Kidney tubule cell (primary cell): ENCODE measurements at regions not wholly inside any gene's neighbourhood (a gene's known extent, or its start where the extent isn't known, plus 50 kb on each side); places are given as distances from the start of the nearest gene placed in this dataset.
"Not testable (repeated sequence)": the region's sequence is repeated elsewhere in the genome, so short reads cannot be mapped to it uniquely, and the experiment has no call there.

Experiments
- DNase-seq: peaks from one replicate; pipeline ENCODE4 v3.0.0-alpha.2; 2018; ENCODE audit warnings: low spot score

DNA sequence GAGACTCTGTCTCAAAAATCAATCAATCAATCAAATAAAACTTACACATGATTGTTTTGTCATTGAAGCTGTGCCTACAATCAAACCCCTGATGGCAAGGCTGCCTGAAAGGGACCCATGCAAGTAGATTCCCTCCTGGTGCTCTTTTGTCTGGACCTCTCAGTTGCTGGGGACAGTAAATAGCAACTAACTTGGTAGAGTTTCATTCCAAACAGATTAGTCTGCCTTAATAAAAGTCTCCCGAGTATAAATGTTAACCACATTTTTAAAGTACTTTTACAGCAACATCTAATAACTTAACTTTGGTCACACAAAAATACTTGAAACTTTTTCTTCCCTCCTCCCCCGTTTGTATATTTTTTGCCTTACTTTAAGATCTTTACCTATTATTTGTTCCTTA lies 105.5 kb downstream of the FEM1C start:
- DNase-seq: peak; percentile 44

DNA sequence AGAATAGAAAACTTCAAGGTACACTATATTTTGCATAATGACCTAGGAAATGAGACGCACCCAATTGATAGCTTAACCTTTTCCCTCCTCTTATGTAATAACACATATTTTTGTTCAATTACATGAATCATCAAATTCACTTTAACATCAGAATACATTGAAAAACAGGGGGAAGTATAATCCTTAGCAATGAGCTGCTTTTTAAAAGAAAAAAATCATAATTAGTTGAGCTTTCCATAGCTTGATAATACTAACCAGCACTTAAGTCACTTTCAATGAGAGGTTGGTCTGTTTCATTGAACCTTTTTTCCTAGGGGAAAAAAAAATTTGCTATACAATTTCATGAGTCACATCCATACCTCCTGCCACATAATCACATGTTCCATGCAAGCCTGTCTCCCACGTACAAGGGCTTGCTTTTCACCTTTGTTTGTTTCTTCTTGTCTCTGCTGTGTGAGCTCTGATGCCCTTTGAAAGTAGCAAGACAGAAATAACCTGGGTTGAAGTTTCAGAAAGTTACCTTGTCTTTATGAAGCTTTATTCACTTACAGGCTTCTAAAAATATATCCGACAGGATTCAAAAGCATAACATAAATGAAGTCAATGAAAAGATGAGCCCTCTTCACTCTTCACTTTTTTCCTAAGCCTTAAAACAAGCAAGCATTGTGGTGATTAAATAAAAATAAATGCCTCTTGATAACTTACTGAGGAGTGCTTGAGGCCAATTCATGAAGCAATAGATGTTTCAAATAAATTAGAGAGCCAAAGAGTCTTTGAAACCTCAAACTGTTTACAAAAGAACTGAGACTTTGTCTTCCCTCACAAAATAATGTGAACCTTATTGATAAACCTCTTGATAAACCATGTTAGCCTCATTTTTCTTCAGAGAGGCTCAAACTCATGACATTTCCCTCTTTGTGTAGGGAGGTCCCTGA lies 108.5 kb downstream of the FEM1C start:
- no peak for DNase-seq

DNA sequence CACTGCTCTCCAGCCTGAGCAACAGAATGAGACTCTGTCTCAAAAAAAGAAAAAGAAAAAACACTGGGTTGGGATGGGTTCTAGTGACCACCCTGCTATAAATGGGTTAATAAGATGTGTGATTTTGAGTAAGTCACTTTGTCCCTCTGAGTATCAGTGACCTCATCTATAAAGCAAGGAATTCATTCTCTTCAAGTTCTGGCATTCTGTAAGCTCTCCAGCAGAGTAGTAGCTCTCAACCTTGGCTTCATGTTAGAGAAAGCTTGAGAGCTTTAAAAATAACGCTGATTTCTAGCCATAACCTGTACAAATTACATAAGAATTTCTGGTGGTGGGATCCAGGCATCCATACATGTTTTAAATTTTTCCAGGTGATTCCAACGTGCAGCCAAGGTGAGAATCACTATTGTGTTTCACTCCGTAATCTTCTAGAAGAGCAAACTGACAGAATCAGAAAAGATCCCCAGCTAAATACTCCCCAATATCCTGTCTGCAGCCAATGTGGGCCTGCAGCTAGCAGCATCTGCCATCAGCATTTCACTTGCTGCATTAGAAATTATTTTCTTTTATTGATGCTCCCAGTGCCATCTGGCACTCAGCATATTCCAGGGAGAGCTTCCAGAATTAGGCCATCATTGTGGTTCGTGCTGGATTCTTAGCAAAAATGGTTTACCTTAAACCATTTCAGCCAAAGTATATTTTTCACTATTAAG lies 109.4 kb downstream of the FEM1C start:
- no peak for DNase-seq

DNA sequence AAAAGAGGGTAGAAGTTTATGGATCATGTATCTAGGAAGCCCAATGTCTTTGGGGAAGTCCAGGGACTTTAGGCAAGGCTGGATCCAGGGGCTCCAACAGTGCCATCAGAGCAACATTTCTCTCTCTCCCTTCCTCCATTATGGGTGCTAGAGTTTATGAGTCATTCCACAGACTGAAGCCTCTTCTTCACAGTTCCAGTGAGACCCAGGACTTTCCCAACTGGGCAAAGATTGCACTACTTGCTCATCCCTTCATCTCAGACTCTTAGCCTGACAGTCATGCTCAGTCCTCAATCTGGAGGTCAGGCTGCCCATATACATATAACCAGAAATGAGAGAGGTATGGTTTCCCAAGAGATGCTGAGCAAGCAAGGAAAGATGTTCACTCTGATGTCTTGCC lies 110.7 kb downstream of the FEM1C start:
- no peak for DNase-seq

DNA sequence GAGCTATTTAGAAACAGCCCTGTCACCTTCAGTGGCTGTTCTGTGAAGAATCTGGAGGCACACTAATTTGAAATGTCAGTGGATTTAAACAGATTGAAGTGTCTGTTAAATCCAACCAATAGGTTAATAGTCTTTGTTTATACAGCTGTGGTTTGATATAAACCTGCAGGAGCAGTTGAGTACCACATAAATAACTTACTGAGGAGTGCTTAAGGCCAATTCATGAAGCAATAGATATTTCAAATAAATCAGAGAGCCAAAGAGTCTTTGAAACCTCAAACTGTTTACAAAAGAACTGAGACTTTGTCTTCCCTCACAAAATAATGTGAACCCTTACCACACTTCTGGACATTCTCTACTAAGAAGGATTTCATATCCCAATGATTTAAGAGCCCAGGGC lies 111.9 kb downstream of the FEM1C start:
- DNase-seq: no peak

DNA sequence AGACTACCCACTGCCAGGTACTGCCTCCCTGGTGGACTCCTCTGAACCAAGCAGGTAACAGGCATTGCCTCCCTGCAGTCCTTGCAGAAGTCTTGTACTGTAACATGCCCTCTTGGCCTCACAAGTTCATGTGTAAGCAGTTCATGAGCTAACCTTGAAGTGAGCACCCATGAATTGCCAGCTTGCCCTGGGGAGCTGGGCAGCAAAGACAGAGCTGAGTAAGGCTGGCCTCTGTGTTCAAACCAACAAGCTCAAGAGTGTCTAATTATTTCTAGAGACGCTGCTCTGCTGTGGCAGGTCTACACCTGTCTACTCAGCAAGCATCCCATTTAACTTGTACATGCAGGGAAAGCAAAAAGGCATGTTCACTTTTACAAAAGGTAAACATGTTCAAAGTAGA lies 113.5 kb downstream of the FEM1C start:
- DNase-seq: no peak

DNA sequence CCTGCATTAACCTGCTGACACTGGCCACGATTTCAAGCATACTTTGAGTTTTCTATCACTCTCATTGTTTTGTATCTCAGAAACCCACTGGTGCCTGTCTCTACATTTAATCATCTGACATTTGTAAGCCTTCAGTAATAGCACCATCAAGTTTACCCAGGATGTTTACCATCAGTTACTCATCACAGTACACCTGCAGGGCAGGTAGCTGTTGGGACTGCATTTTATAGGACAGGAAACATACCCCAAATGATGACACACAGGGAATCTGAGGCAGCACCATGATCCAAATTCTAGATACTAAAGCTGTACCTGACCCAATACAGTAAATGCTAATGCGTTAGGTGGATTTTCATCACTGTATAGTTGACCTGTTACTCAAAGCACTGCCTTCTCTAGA lies 114.2 kb downstream of the FEM1C start:
- DNase-seq: peak; percentile 37

DNA sequence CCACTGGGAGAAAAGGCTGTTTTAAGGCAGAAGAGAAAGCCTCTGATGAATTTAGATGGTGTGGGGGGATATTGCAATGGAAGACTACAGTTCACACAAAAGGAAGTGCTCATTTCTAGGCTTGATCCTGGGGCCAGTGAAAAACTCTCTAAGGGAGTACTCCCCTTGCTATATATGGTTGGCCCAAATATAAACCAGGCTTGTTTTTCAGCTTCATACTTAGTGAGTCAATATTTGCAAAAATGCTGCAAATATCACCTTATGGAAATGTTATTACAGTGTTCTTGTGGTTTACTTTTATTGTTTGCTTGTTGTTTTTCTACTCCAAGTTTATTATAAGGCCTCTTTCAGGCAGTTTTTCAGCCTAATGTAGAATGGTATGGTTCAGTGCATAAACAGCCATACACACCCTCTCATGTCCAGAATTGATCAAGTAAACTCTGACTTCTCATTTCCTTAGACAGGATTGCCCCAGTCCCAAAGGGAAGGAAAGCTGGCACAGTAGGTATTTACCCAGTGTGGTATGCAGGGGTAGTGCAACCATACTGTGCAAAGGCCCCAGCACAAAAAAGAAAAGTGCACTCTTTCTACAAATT lies 115.1 kb downstream of the FEM1C start:
- no peak for DNase-seq

DNA sequence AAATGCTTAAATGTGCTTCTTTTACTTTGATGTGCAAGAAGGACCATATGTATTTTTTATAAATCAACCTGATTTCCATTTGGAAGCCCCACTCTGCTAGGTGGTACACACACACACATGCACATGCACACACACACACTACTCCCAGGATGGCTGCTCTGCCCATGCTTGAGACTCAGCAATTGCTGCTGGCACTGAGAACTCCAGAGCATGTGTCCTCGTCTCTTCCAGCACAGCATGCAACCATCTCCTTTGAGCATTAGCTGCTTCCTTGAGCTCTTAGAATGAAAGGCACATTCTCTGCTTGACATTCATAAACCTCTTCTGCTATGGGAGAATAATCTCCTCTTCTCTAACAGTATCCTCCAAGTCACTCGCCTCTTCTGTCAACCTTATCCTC lies 115.9 kb downstream of the FEM1C start:
- DNase-seq: no peak

DNA sequence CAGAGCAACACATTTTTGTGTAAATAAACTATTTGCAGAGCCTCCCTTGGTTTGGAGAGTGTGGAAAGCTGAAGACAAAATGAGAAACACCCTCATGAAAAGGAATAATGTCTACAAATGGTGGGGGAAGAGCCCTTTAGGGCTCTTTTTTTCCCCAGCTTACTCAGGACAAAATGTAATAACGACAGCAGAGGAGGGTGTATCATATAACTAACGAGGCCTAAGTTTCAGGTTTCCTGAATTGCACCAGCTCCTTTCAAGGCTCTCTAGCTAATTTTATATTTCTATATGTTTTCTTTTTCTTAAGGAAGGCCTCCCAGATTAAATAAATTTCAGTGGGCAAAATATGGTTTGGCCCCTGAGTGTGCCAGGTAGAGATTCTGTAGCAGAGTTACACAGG lies 116.3 kb downstream of the FEM1C start:
- DNase-seq: no peak

DNA sequence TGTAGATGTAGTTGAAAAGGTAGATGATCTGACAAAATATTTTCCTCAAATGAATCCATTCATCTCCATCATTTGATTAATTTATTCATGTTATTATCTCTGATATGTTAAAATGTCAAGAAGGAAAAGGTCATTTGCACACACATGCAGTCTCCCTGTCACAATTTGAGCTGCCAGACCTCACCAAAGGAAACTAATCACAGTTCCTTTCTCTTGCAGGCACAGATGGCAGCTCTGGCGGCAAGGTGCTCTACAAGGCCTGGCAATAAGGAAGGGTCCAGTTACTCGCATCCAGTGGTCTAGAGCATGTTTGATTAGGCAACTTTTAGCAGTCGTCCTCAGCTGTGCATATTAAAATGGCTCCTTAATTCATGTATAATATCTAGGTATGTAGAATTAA lies 120.1 kb downstream of the FEM1C start:
- DNase-seq: no peak

DNA sequence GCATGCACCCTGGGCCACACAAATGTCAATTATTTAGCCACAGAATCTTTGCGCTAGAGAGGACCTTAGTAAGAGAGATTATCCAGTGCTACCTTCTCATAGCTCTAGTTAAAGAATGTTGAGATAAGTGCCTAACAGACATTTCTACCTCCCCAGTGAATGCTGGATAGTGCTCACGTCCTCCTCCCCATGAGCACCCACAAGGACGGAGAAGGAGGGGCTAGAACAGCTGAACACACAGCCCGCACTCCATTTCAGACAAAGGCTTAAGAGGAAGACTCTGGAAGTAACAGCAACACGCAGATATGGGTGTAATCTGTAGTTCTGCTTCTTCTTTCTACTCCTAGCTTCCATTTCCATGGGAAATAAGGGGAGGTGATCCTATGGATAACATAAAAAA lies 120.5 kb downstream of the FEM1C start:
- DNase-seq: no peak

DNA sequence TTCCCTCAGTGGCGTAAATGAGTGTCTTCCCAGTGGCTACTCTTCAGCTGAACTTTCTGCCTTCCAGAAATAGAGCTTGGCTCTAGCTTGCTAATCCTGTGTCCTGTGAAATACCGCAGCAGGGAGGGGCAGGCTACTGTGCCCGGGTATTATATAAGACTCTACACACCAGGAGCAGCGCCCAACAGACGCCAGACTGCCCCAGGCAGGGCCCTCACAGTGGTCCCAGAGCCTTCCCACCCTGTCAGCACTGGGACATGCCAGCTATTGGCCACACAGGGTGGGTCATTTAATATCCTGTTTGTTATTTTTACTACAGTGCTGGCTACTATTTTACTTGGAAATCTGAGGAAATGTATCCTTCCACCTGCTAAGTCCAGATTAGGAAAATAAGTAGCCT lies 121.0 kb downstream of the FEM1C start:
- DNase-seq: peak; percentile 24

DNA sequence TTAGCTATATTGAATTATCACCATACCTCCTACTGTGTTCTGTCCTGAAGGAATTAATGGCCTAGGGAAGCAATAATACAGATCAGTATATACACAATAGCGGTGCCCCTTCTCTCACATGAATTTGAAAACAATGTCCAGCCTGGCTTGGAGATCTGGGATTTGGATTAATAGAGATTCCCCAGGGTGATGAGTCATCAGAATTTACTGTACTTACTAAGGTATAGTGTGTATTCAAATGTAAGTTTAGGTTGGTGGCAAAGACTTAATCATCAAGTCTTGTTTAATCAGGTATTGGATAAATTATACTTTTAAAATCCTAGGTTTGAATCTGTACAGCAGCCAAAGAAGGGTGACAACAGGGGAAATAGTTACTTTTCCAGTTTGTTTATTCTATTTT lies 121.5 kb downstream of the FEM1C start:
- DNase-seq: no peak

DNA sequence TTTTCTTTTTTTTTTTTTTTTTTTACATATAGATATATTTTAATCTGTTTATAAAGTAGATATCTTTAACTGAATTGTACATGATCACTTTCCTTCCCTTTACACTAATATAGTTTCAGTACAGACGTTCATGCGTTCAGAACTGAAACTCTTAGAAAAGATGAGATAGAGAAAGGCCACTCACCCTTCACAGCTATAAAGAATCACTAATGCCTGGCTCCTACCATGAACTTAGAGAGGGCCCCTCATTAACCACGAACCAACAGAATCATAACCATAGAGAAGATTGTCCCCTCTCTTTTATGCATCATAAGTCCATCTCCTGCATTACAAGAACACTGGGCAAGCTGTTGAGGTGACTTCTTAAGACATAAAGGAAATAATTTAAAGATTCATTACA lies 123.8 kb downstream of the FEM1C start:
- not testable (repeated sequence) for DNase-seq

DNA sequence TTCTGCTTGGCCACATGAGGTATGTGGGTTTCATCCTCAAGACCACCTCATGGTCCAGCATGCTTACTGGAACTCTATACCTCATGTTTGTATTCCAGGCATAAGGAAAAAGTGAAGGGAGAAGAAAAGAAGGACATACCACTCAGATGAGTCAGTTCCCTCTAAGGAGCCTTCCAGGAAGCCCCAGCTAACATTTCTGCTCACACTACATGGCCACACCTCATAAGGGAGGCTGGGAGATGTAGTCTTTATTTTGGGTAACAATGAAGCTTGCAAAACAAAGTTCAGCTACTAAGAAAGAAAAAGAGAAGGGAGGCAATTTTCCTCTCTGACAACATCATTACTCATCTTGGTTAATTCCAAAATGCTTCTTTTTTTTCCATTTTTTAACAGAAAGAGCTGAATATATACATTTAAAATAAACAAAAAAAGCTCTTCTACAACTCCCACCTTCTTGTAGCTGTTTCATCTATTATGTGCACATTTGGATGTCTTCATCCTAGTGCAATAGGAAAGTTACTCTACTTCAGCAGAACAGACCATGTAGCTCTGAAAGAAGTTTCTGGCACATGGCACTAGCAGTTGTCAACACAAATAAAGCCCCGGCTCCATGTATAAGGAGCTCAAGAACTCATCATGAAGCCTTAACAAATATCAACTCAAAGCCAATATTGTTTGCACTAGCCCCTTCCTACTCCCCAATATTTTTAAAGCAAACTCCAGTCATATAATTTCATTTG lies 123.6 kb upstream of the CCDC112 start:
- peak; percentile 90 for DNase-seq

DNA sequence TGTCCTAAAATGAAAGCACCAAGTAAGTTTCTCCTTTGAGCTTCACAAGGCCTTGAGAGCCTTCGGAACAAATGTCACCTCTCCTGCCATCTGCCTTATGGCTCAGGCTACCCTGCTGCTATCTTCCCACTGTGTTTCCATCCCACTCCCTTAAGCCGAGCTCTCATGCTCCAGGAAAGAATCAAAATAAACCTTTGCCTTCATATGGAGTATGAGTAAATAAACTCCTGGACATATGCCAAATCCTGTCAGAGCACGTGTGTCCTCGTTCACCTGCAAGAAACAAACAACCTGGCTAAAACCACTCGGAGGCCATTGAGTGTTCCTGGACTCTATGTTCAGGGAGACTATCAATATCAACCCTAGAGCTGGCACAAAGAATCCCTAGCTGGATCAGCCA lies 122.3 kb upstream of the CCDC112 start:
- peak; percentile 17 for DNase-seq

DNA sequence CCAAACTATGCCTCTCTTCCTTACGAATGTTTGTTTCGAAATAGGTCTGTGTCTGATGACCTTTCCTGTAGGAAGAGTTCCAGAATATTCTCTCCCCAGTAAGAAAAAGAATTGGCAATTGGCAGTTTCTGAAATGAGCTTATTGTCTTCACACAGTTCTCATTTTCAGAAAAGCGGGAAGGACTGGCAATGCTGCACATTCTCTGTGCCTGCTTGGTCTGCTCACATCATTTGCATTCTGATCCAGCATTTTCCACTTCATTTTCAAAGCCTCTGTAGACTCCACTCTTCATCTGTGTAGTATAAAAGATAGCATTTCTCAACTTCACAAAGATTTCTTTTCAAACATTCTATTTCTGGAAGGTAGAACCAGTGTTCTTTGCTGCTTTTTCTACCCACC lies 120.6 kb upstream of the CCDC112 start:
- DNase-seq: no peak

DNA sequence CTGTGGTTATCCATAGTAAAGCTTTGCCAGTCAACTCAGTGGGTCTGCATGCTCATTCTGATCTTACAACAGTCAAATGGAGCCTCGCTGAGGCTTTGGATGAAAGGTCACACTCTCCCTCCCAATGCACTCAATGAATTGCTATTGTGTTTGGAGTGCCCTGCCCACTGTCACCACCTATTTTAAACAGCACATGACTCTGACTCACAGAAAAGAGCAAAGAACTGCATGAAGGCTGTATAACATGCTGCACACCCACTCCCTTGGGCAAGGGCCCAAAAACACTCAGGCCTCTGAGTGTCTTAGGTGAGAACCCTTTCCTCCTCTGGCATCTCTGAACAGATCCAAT lies 118.7 kb upstream of the CCDC112 start:
- DNase-seq: peak; percentile 83

DNA sequence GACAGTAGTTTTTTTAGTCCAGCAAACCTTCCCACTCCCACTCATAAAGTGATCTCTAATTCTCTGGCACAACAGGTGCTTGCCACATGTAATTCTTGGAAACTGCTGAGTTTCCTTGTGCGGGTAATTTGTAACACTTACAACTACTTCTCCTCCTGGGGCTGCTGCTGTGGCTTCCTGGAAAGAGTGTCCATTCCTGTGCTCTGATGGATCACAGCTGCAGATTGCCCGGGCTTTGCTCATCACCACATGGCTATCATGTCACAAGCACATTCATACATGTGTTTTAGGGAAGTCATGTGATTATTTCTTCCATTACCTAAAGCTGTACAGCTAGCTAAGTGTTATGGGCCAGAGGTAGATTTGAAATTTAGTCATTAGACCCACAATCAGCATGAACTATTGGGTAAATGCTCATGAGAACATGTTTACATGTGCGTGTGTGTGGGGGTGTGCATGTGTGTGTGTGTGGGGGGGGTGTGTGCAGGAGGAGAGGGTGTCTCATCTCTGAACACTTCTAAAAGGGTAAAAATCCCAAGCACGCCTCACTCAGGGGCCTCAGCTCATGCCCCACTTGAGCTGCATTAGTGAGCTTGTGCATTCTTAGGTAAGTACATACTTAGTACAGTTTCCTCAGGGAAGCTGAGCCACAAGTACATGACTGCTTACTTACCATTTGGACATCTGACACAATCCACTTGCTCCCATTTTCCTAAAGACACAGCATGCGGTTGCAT lies 118.1 kb upstream of the CCDC112 start:
- peak; percentile 74 for DNase-seq

DNA sequence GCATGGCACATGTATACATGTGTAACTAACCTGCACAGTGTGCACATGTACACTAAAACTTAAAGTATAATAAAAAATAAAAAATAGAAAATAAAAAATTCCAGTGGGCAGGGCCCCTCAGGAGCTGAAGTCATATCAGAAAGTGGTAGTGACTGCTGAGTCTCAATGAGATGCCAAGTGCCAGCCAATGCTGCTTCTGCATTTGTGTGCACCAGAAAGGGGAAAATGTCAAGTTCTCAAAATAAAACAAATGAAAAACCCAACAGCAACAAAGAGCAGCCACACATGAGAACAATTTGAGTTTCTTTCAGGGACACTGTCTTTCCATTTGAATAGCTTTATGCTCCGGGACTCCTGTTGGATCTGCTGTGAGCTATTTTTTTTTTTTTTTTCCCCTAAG lies 117.2 kb upstream of the CCDC112 start:
- no peak for DNase-seq

DNA sequence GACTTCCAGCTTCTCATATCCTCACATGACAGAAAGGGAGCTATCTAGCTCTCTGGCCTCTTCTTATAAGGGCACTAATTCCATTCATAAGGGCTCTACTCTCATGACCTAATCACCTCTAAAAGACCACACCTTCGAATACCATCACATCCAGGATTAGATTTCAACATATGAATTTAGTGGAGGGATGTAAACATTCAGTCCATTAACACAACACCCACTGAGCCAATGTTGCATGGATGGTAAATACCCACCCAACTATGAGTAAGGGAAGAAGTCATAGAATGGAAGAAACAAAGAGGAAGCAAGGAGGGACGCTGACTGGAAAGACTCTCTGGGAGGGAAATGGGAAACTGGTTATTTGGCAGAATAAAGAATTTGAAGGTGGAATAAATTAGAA lies 112.6 kb upstream of the CCDC112 start:
- no peak for DNase-seq
